GM21786 (cell line): ENCODE measurements at regions not wholly inside any gene's neighbourhood (a gene's known extent, or its start where the extent isn't known, plus 50 kb on each side); places are given as distances from the start of the nearest gene placed in this dataset.

Experiments
- ATAC-seq: cut with Tn5 transposase; IDR thresholded peaks from one replicate; pipeline ENCODE4 v1.9.1; 2021; ENCODE audit not compliant: unreplicated experiment

GRCh38 chr5:115072266-115073064, 97.2 kb downstream of the TRIM36 start:
- ATAC-seq = no peak

- ATAC-seq = no peak
Measured at GRCh38 chr5:115070737-115071136, 99.0 kb downstream of the TRIM36 start.

DNA sequence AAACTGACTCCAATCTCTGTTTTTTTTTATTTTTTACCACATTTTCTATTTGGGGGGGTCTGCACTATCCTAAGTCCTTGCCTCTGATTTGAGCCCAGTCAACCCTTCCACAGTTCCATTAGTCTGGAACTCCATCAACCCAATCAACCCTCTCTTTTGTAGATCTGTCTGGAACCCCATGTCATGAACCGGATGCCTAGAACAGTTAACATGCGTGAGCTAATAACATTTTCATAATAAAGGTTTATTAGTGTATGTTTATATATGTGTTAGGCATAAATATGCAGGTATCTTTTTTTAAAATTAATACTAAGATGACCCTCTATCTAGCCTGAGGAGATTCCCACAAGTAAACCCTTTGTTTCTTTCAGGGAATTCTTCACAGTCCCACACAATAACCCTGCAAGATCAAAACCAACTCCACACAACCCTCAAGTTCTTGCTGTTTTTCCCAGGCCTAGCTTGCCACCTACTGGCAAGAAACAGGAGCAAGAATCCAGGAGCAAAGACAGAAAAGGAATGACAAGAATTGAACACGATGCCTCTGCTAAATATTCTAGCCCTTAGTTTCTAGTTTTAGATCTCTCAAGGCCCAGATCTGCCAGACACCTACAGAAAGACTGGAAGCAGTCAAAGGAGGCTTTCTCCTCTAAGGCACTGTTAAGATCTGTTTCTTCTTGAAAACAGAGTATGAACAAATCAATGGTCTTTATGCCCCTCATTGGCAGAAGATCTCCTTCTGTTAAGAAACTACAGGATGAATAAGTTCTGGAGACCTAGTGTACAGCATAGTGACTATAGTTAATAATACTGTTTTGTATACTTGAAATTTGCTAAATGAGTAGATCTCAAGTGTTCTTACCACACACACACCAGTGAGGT, 100.4 kb downstream of the TRIM36 start:
- ATAC-seq = peak; percentile 11

DNA sequence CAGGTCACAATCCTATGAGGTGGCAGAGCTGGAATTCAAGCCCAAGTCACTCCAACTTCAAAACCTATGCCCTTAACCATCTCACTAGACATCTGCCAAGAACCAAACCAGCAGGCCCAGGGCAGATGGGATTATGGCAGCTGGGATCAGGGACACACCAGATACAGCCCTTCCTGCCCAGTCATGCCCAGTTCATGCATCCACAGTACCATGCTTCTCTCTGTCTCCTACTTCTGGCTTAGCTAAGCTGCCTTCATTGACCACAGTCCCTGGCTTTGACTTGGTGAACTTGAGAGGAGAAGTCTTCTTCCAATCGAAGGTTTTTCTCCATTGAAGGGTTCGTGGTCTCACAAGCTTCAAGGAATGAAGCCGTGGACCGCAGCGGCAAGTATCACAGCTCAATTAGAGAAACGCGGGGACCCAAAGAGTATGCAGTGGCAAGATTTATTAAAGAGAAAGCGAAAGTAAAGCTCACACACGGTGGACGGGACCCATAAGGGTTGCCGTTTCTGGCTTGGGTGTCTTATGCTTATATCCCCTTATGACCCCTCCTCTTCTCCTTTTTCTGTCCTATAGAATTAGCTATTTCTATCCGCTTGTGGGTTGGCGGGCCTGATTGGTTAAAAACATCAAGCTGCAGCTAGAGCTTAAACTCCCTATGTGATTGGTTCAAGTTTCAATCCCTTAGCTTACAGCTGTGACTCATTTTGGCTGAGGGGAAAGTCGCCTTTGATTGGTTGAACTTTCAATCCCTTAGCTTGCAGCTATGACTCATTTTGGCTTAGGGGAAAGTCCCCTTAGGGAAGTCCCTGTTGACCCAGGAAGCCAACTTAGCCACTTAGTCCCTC, 101.2 kb downstream of the TRIM36 start:
- ATAC-seq = peak; percentile 78

- ATAC-seq = no peak
Measured at GRCh38 chr5:115064380-115064779, 105.3 kb downstream of the TRIM36 start.

DNA sequence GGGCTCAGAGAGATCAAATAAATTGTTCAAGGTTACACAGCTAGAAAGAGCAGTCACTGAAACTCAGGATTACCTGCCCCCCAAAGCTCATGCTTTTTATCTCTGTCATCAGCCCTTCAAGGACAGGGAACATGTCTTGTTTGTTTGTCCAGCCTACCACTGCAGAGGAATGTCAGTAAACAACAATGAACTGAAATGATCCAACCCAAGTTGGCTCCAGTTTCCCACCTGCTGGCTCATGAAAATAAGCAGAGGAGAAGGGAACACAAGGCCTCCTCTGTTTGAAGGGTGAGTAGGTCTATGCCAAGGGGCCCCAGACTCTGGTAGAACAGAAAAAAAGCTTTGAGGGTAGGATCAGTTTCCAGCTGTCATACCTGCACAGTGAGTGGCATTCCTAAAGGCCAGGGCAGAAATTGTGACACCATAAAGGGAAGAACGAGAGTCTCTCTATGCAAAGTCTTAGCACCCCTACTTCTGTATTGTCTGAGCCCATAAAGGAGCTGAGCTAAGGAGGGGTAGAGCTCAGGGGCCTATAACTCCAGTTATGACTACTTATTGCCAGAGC, 115.2 kb downstream of the TRIM36 start:
- no peak for ATAC-seq

DNA sequence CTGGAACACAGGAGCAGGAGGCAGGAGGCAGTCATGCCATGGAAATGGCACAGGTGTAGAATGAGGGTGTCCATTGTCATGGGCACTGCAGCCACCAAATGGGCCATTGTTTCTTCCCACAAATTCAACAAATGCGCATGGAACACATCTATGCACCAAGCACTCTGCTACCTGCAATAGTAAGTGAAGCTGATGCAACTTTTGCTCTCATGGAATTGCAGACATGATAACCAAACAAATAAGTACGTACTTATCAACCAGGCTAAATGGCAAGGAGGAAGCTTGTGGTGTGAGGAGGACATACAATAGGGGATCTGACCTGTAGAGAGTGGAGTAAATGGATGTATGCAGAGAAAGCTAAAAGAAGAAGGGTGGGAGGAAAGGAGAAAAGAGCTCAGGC, 116.8 kb downstream of the TRIM36 start:
- ATAC-seq = no peak

GRCh38 chr5:115050866-115051265, 118.8 kb downstream of the TRIM36 start:
- no peak for ATAC-seq

DNA sequence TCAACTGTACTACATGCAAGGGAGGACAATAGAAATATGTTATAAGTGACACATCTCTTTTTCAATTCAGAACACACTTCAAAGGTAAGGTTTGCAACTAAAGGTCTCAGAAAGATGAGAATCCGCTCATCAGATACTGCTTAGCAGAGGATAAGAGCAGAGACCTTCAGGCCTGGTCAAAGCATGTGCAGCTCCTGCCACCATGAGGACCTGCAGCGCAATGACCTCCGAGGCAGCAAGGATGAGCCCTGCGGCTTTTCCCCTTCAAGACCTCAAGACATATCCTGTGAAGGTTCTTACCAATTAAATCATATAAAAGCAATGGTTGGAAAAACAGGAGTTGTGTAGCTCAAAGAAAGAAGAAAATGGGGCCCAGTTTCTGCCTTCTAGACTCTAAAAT, 135.8 kb downstream of the TRIM36 start:
- no peak for ATAC-seq

GRCh38 chr5:115028557-115028956, 141.2 kb downstream of the TRIM36 start:
- no peak for ATAC-seq

GRCh38 chr5:115024922-115025321, 144.8 kb downstream of the TRIM36 start:
- ATAC-seq = no peak

GRCh38 chr5:115022303-115022702, 147.4 kb downstream of the TRIM36 start:
- no peak for ATAC-seq

- no peak for ATAC-seq
Measured at GRCh38 chr5:115016646-115017045, 153.1 kb downstream of the TRIM36 start.

DNA sequence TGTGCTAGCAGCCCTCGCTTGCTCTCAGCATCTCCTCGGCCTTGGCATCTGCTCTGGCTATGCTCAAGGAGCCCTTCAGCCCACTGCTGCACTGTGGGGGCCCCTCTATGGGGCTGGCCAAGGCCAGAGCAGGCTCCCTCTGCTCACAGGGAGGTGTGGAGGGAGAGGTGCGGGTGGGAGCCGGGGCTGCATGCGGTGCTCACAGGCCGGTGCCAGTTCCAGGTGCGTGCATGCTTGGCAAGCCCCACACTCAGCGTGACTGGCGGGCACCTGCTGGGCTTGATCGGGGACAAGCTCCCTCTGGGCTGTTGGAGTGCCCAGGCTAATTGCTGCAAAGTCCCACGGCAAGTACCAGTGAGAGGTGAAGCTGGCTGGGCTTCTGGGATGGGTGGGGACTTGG, 170.5 kb downstream of the TRIM36 start:
- ATAC-seq = no peak

DNA sequence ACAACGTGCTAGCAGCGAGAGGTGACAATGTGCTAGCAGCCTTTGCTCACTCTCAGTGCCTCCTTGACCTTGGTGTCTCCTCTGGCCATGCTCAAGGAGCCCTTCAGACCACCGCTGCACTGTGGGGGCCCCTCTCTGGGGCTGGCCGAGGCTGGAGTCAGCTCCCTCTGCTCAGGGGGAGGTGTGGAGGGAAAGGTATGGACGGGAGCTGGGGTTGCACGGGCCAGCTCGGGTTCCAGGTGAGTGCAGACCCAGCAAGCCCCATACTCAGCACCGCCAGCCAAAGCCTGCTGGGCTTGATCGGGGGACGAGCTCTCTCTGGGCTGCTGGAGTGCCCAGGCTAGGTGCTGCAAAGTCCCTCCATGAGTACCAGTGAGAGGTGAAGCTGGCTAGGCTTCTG, 180.2 kb downstream of the TRIM36 start:
- ATAC-seq = no peak

GRCh38 chr5:114988096-114988495, 181.6 kb downstream of the TRIM36 start:
- no peak for ATAC-seq

GRCh38 chr5:114984796-114985195, 184.9 kb downstream of the TRIM36 start:
- ATAC-seq = no peak

- no peak for ATAC-seq
Measured at GRCh38 chr5:114981111-114981510, 188.6 kb downstream of the TRIM36 start.

- peak; percentile 57 for ATAC-seq
Measured at GRCh38 chr5:114977979-114978573, 191.6 kb downstream of the TRIM36 start.

GRCh38 chr5:114969482-114969881, 200.2 kb downstream of the TRIM36 start:
- no peak for ATAC-seq
